Ishikawa (cell line): ENCODE measurements at regions not wholly inside any gene's neighbourhood (a gene's known extent, or its start where the extent isn't known, plus 50 kb on each side); places are given as distances from the start of the nearest gene placed in this dataset.

Experiments
- CEBPB ChIP-seq: IDR thresholded peaks from 2 replicates; pipeline ENCODE4 v1.6.1; 2012
- CREB1 ChIP-seq: IDR thresholded peaks from 2 replicates; pipeline ENCODE4 v1.6.1; 2012; ENCODE audit warnings: low read depth
- EGR1 ChIP-seq: IDR thresholded peaks from 2 replicates; pipeline ENCODE4 v1.6.1; 2012
- EP300 ChIP-seq: IDR thresholded peaks from 2 replicates; pipeline ENCODE4 v1.6.1; 2012; ENCODE audit warnings: borderline replicate concordance
- FOXM1 ChIP-seq: IDR thresholded peaks from 2 replicates; pipeline ENCODE4 v1.6.1; 2012; ENCODE audit warnings: low read depth, borderline replicate concordance
- NFIC ChIP-seq: IDR thresholded peaks from 2 replicates; pipeline ENCODE4 v1.6.1; 2012
- RAD21 ChIP-seq: IDR thresholded peaks from 2 replicates; pipeline ENCODE4 v1.6.1; 2012; ENCODE audit warnings: low read depth
- TAF1 ChIP-seq: IDR thresholded peaks from 2 replicates; pipeline ENCODE4 v1.6.1; 2012; ENCODE audit warnings: low read depth, mild to moderate bottlenecking
- TCF12 ChIP-seq: IDR thresholded peaks from 2 replicates; pipeline ENCODE4 v1.6.1; 2012; ENCODE audit warnings: low read depth
- TEAD4 ChIP-seq: IDR thresholded peaks from 2 replicates; pipeline ENCODE4 v1.6.1; 2012
- YY1 ChIP-seq: IDR thresholded peaks from 2 replicates; pipeline ENCODE4 v1.6.1; 2012; ENCODE audit warnings: low read depth
- ZBTB7A ChIP-seq: IDR thresholded peaks from 2 replicates; pipeline ENCODE4 v1.6.1; 2012; ENCODE audit warnings: low read depth
- TF ChIP-seq, protein P1 (sequence below): IDR thresholded peaks from 2 replicates; pipeline ENCODE4 v1.6.1; 2012
- TF ChIP-seq, protein P2 (sequence below): IDR thresholded peaks from 2 replicates; pipeline ENCODE4 v1.6.1; 2012
- TF ChIP-seq, protein P3 (sequence below): IDR thresholded peaks from 2 replicates; pipeline ENCODE4 v1.6.1; 2012; ENCODE audit warnings: low read depth, mild to moderate bottlenecking

DNA sequence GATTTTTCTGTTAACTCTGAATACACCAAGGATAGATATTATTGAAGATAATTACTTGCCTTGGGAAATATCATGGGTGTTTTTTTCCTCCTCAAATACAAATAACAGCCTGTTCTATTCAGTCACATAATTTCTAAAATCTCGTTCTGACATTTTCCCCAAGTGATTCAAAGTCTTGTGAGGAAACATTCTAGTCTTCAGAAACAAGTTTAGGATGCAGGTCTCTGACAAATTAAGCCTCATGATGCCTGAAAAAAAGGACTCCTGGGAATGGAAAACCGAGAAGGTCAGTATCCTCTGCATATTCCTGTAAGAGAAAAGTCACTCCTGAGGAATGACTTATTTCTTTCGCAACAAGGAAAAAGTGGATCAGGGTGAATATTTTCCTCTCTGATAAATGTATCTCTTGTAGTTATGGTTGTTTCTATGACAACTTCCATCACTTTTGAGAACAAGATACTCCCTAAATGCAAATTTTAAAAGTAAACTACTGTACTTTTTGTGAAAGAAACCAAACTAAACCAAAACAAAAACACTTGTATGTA is 384.6 kb downstream of the CNTNAP4 start:
- TF ChIP-seq EP300: no peak

DNA sequence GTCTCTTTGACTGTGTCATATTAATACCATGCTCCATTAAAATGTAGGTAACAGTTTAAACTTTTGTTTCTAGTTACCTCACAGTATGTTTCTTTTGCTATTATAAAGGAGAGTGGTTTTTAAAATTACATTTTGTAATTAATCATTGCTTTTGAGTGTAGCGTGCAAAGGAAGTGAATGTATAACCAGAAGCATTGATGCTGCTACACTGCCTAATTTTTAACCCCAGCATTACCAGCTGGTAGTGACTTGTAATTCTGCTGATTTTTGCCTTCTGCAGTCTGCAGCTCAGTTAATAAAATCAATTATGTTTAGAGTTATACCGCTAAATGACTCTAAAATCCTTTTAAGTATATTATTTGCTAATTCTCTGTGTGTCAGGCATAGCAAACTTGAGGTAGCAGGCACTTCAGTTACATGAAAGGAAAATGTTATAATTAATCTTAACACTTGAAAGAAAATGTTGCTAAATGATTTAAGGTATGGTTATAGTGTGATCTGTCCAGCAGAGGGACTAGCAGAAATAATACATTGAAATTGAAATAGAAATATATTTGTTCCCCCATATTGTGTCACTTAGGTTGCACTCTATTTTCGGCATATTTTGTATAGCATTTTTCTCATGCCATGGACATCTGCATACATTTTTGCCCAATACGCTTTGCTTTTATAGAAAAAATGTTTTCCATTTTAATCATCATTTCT is 388.5 kb downstream of the CNTNAP4 start:
- TF ChIP-seq EP300: no peak

DNA sequence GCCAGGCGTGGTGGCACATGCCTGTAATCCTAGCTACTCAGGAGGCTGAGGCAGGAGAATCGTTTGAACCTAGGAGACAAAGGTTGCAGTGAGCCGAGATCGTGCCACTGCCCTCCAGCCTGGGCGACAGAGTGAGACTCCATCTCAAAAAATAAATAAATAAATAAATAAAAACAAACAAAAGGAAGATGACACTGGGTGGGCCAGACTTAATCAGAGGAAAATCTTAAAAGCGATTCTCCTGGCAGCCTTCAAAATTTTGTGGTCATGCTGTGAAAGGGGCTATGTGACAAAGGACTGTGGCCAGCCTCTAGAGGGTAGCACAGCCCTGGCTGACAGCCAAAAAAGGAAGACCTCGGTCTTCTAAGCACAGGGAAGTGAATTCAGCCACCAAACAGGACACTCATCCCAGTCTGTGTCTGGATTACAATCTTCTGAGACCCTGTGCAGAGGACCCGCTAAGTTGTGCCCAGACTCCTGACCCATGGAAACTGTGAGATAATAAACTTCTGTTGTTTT is 391.1 kb downstream of the CNTNAP4 start:
- TF ChIP-seq, protein P1, sequence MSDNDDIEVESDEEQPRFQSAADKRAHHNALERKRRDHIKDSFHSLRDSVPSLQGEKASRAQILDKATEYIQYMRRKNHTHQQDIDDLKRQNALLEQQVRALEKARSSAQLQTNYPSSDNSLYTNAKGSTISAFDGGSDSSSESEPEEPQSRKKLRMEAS: no peak
- TF ChIP-seq NFIC: no peak
- TF ChIP-seq EP300: no peak
- TF ChIP-seq, protein P2, sequence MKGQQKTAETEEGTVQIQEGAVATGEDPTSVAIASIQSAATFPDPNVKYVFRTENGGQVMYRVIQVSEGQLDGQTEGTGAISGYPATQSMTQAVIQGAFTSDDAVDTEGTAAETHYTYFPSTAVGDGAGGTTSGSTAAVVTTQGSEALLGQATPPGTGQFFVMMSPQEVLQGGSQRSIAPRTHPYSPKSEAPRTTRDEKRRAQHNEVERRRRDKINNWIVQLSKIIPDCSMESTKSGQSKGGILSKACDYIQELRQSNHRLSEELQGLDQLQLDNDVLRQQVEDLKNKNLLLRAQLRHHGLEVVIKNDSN: no peak
- no peak for TF ChIP-seq TEAD4
- no peak for TF ChIP-seq CREB1
- TF ChIP-seq YY1: no peak
- no peak for TF ChIP-seq ZBTB7A
- TF ChIP-seq CEBPB: no peak
- TF ChIP-seq EGR1: no peak
- TF ChIP-seq FOXM1: no peak
- TF ChIP-seq, protein P3, sequence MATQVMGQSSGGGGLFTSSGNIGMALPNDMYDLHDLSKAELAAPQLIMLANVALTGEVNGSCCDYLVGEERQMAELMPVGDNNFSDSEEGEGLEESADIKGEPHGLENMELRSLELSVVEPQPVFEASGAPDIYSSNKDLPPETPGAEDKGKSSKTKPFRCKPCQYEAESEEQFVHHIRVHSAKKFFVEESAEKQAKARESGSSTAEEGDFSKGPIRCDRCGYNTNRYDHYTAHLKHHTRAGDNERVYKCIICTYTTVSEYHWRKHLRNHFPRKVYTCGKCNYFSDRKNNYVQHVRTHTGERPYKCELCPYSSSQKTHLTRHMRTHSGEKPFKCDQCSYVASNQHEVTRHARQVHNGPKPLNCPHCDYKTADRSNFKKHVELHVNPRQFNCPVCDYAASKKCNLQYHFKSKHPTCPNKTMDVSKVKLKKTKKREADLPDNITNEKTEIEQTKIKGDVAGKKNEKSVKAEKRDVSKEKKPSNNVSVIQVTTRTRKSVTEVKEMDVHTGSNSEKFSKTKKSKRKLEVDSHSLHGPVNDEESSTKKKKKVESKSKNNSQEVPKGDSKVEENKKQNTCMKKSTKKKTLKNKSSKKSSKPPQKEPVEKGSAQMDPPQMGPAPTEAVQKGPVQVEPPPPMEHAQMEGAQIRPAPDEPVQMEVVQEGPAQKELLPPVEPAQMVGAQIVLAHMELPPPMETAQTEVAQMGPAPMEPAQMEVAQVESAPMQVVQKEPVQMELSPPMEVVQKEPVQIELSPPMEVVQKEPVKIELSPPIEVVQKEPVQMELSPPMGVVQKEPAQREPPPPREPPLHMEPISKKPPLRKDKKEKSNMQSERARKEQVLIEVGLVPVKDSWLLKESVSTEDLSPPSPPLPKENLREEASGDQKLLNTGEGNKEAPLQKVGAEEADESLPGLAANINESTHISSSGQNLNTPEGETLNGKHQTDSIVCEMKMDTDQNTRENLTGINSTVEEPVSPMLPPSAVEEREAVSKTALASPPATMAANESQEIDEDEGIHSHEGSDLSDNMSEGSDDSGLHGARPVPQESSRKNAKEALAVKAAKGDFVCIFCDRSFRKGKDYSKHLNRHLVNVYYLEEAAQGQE: no peak
- no peak for TF ChIP-seq TCF12
- TF ChIP-seq RAD21: no peak

DNA sequence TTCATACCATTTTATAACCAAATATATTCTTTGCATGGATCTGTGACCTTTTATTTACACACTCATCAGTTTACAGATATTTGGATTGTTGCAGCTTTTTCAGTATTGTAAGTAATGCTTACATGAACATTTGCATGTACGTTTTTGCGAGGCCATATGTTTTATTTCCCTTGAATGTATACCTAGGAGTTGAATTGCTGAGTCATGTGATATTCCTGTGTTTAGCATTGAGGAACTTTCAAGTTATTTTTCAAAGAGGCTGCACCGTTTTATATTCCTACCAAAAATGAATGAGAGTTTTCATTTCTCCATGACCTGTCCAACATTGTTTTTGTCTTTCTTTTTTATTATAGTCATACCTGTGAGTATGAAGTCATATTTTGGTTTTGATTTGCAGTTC is 392.1 kb downstream of the CNTNAP4 start:
- TF ChIP-seq, protein P3: no peak
- TF ChIP-seq CREB1: no peak
- no peak for TF ChIP-seq TEAD4
- TF ChIP-seq, protein P1: no peak

DNA sequence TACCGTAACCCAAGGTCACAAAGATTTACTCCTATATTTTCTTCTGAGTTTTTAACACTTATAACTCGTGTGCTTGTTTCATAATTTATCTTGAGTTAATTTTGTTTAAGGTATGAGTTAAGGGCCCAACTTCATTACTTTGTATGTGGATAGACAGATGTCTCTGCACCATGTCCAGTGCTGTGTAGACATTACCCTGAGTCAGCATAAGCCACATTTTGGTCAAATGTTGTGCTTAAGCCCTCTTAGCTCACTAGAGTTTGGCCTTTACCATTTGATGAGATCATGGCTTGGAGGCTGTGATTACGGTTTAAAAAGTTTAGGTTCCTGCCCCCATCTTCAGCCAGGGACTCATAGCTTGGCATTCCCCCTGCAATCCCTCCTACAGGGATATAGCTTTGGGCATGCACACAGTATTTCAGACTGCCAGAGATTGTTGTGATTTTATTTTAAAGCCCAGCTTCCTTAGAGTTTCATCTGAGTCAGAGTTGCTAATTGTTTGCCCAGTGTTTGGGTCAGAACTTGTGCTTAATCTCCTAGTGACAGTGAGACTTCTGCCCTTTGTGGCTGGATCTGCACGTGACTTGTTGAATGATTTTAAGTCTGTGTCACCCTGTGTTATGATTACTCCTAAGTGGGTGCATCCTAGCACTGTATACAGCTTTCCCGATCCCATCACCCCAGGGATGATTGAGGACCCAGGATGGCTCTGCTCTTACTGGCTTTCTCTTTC is 393.1 kb downstream of the CNTNAP4 start:
- TF ChIP-seq YY1: no peak
- TF ChIP-seq TAF1: no peak
- no peak for TF ChIP-seq EGR1
- TF ChIP-seq, protein P2: no peak
- TF ChIP-seq EP300: no peak
- TF ChIP-seq, protein P1: no peak
- no peak for TF ChIP-seq FOXM1

DNA sequence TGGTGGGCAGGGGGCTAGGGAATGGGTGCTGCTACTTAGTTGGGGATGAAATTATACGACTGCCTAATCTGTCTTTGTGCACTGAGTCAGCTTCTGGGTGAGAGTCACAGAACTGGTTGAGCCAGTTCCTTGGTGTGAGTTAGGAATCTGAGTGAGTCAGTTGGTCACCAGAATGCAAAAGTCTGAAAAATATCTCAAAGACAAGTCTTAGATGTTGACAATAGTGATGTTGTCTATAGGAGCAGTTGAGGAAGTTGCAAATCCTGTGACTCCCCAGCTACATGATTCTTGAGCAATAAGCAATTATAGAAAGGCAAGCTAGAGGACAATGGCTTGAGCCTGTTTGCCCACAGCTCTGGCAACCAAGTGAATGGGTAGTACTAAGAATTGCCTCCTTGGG is 399.2 kb downstream of the CNTNAP4 start:
- no peak for TF ChIP-seq NFIC
